ENCODE measurements at regions not wholly inside any gene's neighbourhood (a gene's known extent, or its start where the extent isn't known, plus 50 kb on each side); places are given as distances from the start of the nearest gene placed in this dataset.

DNA sequence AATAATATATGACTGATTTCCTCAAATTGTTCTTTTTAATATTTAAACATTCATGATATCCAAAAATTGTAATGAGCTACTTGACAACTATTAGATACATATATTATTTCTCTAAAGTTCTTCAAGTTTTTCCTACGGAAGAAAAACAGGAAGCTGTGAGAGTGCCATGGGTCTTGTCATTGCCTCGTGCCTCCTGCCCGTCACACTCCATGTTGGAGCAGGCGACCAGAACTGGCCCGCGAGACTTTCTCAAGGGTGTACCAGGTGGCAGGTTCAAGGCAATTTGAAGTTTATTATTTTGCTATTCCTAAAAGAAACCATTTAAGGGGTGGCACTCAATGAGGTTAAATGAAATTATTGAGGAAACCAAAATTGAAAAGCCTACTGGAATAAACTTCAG, 337.2 kb downstream of the HACE1 start:
- DNase-seq (ENCODE audit: low spot score in 2 of 2): no peak
- FAIRE-seq: no peak

DNA sequence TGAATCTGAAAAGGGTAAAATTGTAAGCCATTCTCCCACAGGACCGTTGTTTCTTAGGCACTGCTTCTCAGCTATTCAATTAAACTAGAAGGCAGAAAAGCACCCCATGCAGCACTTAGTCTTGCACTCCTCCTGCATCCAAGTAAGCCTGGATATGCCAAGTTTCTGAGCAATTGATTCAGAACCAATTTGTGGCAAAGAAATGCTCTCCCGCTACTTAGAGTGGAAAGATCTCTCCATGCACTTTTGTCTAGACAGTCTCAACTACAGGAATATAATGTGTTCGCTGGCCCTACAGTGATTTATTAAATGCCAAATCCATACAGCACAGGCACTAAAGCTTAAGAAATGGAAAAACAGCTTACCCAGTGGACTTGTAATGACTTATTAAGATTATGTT, 338.5 kb downstream of the HACE1 start:
- FAIRE-seq (no peak), DNase-seq (ENCODE audit: low spot score in 2 of 2) (no peak)

DNA sequence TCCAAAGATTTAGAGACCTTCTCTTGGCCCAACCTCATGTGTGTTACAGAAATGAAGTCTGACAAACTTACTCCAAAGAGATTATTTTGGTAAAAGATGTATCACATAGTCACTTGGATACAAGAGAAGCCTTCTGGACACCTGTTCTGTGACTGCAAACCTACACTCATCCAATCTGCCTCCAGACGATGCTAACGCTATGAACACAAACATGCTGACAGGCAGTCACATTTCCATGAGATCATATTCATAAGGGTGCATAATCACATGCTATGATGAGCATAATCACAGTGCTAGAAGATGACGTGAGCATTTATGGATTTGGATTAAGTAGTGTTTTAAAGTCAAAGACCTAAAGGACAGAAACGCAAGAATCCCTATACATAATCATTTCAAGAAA, 340.2 kb downstream of the HACE1 start:
- DNase-seq (ENCODE audit: low spot score in 2 of 2) (no peak), FAIRE-seq (no peak)

DNA sequence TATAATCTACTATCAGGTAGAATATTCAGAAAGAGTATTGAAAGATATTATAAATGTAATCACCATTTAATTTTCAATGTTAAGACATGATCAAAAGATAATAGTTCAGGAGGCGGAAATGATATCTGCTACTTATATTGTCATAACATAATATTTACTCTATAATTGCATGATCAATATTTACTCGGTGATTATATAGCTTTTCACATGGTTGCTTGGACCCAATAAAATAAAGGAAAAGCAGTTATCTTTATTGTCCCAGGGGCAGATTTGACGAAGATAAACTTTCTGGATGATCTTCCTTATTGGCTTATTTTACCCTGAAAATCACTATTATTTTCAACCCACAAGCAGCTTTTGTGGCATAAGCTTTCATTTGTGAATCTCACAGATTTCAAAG, 350.4 kb downstream of the HACE1 start:
- DNase-seq (ENCODE audit: low spot score in 2 of 2) (no peak), FAIRE-seq (no peak)

DNA sequence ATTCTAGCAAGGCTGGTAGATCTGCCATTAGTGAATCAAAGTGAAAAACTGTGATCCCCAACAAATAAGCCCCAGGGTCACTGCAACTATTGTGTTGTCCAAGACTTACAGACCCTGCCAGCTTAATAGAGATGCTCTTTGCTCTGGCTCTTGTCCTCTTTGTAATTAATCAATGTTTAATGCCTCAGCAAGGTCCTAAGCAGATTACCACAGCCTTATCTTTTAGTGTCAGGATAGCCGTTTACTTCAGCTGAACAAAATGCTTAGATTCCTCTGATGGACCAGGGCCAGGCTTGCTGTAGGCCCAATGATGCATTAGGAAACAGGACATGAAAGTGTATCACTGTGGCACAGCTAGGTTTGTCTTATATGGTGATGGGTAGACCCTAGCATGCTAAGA, 353.3 kb downstream of the HACE1 start:
- no peak for FAIRE-seq
- no peak for DNase-seq (ENCODE audit: low spot score in 2 of 2)

DNA sequence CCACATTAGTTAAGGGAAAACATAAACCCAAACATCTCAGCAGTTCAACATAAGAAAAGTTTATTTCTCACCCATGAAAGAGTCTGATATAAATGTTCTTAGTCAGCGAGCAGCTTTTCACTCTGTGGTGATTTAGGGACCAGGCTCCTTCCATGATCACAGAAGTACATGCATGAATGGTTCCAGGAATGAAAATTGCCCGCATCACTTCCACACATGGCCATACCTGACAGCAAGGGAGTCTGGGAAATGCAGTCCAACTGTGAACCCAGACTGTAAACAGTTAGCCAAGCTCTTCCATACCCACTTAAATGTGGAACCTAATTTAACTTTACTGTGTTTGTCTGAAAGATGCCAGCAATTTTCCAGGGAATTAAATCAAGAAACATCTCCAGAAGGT, 353.9 kb downstream of the HACE1 start:
- no peak for DNase-seq (ENCODE audit: low spot score in 2 of 2)
- FAIRE-seq: no peak

DNA sequence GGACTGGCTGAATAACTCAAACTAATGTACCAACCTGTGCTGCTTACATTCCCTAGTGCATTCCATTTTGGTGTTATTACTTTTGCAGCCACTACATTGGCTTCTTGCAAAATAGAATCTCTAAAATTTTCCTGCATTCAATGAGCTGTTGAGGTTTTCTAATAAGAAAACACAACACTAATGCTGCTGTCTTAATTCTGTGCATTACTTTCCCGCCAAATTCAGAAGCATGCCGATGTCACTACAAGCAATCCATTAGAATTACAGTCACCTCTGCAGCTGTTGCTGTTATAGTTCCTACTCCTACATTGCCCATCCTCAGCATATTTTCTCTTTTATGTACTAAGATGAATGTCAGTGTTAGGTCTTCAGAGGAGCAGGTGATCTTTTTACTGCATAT, 359.5 kb downstream of the HACE1 start:
- FAIRE-seq (no peak), DNase-seq (ENCODE audit: low spot score in 2 of 2) (no peak)

DNA sequence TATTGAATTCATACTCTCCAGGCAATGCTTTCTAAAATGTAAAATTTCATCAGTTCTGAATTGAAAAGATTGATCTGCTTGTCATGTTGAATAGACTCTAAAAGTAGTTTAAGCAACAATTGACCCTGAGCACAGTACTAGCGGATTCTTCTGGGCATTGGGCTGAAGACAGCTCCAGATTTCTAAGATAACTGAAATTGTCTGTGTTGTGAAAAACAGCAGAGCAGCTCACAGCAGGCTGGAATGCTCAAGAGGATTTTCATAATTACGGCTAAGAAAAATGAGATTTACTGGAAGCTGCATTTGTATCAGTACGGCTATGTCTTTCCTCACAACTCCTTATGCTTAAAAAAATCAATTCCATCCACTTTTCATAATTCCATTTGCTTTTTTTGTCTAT, 373.7 kb downstream of the HACE1 start:
- FAIRE-seq: no peak

DNA sequence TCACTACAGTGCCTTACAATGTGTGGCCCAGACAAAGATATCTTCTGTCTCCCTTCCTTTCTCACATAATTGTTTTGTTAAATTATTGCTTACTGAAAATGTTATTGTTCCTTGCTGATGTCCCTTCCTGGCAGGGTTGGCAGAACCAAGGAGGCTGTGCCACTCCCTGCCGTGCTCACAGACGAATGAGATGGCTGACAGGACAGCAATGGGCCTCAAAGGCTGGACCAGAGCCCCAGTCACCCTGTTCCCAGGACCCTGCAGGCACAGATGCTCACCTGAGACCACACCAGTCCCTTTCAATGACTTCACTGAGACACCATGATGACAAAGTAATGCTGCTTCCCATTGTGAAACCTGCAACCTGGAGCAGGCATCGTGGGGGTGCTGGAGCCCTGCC, 375.1 kb downstream of the HACE1 start:
- no peak for DNase-seq (ENCODE audit: low spot score in 2 of 2)

More for the DNA sequence above, 373.7 kb downstream of the HACE1 start:
- no peak for DNase-seq (ENCODE audit: low spot score in 2 of 2)

DNA sequence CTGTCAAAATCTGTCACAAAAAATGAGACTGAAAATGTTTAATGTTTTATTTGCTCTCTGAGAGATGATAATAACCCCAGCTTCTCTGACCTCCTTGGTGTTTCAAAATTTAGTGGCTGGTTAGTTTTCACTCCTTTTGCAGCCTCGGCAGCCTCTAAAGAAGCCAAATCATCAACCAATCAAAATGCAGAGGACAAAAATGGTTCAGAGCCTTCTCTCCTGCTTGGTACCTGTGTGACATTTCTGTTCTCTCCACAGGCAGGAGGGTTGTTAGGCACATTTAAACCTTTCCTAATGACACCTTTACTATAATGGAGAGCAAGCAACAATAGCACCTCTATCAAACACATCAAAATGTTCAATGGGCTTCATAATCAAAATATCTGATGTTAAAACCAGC, 375.5 kb downstream of the HACE1 start:
- no peak for FAIRE-seq
- no peak for DNase-seq (ENCODE audit: low spot score in 2 of 2)

More for the DNA sequence above, 375.1 kb downstream of the HACE1 start:
- FAIRE-seq: no peak

DNA sequence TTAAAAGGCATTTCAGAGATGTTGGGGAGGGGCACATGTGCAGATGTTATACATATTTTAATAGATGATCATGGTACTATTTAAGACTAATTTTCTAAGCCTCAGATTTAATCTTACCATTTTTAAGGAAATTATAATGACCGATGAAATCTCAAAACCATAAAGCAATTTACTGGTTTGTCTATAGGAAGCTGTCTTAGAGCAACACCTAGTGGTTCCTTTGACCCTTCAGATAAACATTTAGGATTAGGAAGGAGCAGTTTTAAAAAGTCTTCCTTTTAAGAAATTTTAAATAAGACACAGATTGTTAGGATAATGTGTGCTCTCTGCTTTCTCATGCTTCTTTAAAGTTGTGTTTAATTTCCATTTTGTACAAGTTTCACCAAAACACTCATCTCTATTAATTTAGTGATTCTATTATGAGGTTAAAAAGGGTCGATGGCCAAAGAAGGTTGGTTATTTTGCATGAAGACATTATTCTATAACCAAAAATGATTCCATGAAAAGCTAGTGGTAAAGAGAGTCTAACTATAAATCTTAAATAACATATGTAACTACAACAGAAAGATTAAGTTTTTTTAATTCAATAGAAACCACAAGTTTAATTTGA, 376.4 kb downstream of the HACE1 start:
- DNase-seq (ENCODE audit: low spot score in 2 of 2): no peak
- FAIRE-seq: peak; percentile 37

DNA sequence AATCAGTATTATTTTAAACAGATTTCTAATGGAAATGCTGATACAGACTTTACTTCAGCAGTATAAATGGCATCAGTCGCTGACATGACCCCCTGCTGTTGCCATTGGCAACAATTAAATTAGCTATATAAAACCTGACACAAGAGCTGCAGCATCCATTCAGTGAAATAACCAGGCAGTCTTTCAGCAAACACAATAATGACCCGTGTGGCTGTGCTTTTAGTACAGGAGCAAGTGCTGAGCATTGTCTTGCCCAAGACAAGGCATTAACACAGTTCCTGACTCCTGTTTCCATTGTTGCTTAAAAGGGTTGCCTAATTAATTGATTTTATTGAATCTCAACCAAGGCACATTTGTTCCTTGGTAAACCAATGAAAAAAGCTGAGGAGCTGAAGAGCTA, 382.1 kb downstream of the HACE1 start:
- DNase-seq (ENCODE audit: low spot score in 2 of 2): no peak
- no peak for FAIRE-seq

DNA sequence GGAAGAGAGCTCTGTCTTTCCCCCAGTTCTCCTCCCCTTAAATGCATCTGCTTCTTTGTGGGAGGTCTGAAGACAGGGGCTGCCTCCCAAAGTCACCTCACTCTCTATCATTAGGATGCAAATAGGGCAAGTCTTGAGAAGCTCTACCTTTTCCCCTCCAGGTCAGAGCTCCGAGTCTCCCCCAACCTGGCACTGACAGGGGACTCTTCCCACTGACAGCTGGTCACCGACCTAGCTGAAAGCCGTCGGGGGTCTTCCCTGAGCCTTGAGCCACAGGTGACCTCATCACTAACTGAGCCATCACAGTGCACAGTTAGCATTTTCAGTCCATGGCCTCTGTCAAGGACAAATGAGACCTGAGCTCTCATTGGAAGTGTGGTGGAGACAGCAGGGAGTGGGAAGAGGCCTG, 386.7 kb downstream of the HACE1 start:
- no peak for FAIRE-seq
- DNase-seq (ENCODE audit: low spot score in 2 of 2): no peak

DNA sequence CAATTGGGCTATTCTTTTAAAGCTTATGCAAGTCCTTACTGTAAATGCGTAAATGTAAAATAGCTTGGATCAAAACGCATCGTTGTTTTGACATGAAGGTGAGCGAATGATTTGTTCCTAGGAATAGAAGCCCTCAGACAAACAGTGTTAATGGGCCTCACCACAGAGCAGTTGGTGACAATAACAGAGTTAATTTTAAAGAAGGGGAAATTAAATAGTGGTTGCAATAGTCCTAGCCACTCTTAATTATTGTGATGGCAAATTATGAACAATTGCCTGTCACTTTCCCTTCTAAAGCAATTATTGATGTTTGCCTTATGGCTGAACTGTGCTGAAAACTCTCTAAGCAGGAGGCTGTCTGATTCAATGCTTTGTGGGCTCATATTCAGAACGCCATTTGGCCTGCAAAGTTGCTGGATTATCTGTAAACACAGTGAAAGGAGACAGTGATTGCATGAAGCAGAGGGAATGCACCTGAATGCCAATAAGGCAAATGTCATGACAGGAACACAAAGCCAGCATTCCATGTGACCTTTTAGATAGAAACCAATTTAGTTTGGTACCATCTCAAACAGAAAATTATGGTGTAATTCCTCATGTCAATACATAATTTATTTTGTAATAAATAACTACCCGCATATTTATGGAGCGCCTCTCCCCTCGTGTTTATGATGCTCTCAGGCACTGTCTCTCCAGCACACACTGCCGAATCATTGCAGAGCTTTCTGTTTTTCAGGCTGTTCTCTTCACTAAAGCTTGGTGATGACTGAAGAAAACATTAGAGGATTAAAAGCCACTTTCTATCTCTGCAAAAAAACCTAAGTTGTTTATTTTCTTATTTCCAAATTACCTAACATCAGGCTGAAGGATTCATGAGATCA, 387.5 kb downstream of the HACE1 start:
- no peak for DNase-seq (ENCODE audit: low spot score in 2 of 2)
- no peak for FAIRE-seq

DNA sequence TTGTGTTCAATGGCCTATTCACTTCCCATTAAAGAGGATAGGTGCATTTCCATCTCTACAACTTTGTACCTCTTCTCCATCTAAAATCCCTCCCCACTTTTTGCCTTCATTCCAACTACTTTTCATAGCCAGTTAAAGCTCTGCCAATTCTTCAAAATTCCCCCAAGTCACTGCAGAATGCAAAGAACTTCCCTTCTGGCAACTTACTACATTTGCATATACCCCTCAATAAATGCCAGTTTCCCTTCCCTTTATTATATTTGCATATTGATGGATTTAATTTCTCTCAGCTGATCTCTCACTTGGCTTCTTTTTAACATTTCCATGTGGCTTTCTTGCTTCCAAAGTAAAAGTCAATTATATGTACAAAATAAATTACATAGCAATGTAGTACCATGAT, 393.4 kb downstream of the HACE1 start:
- DNase-seq (ENCODE audit: low spot score in 2 of 2) (no peak), FAIRE-seq (no peak)

DNA sequence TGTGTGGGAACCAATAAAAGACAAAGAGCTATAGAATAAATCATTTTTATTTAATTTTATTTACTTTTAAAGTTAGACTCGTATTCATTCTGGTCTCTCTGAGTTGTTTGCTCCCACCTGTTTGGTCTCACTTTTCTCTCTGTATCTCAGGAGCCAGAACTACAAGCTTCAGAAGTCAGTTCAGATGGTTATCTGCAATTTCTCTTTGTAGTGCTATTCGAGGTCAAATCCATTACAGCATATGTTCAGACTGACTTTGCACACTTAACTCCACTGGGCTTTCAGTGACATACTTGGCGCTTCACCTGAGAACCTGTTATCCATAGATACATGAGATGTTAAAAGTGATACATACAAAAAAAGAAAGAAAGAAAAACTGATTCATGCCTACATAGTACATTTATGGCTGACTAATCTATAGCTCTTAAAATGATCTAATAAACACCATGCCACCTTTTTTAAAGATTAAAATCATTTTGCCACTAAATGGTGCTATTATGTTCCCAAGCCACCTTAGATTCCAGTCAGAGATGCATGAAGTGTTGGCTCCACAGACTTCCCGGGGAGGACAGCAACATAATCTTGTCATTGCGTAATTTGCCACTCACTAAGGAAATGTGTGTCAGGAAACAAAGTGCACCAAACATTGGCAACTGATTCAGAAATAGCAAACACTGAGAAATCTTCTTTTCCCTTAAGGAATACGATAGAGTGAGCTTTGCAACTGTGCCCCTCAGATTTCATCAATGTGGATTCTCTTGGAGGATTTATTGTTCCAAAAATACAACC, 396.7 kb downstream of the HACE1 start:
- FAIRE-seq (no peak), DNase-seq (ENCODE audit: low spot score in 2 of 2) (no peak)

DNA sequence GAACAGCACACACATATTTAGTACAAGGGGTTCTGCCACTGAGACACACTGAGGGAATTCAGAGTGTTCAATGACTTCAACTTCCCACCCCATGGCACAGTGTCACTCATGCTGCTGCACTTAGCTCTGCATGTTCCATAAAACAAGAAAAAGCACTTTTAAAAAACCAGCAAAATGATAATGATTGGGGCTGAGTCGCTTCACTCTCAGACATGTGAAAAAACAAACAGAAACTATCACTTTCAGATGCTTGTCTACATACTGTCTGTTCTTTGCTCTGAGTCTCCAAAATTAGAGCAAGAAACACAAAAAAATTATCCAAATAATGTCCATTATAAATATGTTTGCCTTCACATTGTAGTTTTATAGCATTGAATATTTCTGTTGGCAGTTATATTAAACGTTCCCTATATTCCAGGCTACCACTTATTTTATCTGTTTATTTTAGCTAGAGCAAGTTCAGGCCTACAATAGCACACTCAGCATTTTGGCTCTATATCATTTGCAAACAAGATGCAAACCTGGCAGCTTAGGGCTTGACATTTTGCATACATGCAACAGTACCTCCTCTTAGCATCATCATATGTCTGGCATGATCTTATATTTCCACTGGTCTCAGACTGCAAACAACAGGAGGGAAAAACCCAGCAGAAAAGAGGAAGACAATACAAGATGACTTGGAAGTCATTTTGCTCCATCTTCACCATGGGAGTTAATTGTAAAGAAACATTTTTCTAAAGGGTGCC, 398.8 kb downstream of the HACE1 start:
- DNase-seq (ENCODE audit: low spot score in 2 of 2) (no peak), FAIRE-seq (no peak)

DNA sequence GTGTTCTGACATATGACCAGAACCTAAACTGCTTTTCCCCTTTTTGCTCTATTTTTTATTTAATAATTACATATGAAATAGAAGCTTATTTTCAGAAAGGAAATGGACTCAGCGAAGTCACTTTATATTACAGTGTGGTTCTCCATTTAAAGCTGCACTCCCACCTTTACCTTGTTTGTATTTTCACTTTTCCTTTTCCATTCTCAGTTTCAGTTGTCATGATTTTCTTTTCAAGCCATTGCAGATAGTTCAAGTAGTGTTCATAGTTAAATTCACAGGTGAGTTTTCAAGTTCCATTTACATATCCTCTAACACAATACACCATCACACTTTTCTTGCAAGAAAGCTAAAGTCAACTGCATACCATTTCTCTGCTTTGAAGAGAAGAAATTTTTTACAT, 400.2 kb downstream of the HACE1 start:
- DNase-seq (ENCODE audit: low spot score in 2 of 2) (no peak), FAIRE-seq (no peak)

DNA sequence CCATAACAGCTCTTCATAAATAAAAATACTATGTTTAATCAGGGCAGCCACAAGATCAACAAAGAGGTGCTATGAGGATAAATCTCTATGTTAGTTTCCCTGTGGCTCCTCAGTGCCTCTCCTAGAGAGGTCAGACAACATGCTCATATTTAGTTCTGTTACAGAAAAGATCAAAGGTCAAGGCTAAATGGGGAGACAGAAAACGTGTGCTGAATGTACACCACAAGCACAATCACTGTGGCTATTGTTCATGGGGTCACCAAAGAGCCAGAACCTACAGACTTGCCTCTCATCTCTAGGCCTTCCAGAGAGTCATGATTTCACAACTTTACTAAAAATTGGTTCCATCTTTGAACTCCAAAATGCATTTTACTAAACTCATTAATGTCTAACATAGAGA, 409.8 kb downstream of the HACE1 start:
- no peak for DNase-seq (ENCODE audit: low spot score in 2 of 2)
- no peak for FAIRE-seq

All from frontal cortex (tissue), 3 donors.